ENCODE measurements at regions not wholly inside any gene's neighbourhood (a gene's known extent, or its start where the extent isn't known, plus 50 kb on each side); places are given as distances from the start of the nearest gene placed in this dataset.

DNA sequence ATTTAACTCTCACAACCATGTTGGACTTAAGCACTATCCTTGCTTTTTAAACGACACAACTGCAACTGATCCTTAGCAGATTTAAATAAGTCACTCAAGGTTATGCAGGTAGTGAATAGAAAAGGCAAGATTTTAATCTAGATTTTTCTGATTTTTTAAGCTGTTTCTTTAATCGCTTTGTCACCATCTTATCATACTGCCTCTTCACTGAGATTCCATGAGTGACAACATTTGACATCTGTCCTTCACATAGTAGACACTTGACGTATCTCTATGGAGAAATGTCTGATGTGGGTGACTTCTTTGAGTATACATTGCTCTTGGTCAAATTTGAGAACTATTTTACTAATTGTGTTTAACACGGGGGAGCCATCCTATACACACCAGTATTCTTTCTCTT lies 839.7 kb downstream of the GATA3 start:
- Mint-ChIP-seq H3K27me3 (no peaks in the 10 kb centered on the region), H3K27ac (no peak overlapping the region), H3K9me3 (peaks cover 3% of the 10 kb centered on the region), H3K36me3 (no peaks in the 10 kb centered on the region), H3K4me1 (no peaks in the 10 kb centered on the region), H3K4me3 (no peak overlapping the region)
- CTCF ChIA-PET: no interaction called here
- DNase-seq: no peak

DNA sequence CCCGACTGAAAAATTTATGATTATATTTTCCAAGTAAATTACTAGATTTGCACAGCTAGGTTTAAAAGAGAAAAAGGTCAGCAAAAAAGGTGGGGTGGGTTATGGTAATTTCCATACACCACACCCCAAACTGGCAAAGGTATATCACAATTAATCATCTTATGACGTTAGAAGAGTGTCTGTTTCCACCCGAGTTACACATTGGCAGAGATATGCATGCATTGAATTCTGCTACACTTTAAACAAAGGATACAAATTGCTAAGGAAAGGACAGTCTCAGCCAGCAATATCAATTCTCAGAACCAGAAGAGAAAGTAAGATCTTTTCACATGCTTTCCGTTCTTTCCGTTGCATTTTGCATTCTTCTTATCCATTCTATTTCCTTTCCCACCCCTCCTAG lies 843.3 kb downstream of the GATA3 start:
- Mint-ChIP-seq H3K36me3 (no peaks in the 10 kb centered on the region), H3K4me1 (no peaks in the 10 kb centered on the region), H3K4me3 (no peak overlapping the region), H3K27ac (no peak overlapping the region), H3K27me3 (no peaks in the 10 kb centered on the region), H3K9me3 (peaks cover 3% of the 10 kb centered on the region)
- DNase-seq: no peak
- CTCF ChIA-PET: no interaction called here

DNA sequence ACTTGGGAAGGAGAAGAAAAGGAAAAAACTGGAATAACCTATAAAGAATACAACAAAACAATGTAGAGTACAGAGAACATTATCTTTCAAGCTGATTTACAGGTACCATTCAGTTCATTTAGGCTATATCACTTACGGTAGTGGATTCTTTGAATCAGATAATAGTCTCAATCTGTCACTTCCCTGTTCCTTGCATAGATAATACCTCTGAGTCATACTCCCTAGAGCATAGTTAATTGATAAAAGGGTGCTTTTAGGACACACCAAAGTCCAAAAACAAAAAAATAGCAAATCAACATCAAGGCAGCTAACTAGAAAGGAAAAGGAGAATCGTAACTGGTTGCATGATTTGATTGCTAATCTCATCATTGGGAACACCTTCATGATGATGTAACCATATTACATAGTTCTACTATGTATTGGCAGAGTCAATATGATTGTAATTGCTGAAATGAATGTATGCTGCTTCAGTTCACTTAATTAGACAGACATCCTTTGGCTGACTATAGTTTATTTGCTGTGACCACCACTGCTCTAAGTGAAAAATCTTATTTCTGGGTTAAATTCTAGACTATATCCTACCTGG lies 844.4 kb downstream of the GATA3 start:
- no peaks in the 10 kb centered on the region for H3K4me1 Mint-ChIP-seq
- H3K36me3 Mint-ChIP-seq: no peaks in the 10 kb centered on the region
- no peak overlapping the region for H3K27ac Mint-ChIP-seq
- no peaks in the 10 kb centered on the region for H3K27me3 Mint-ChIP-seq
- H3K9me3 Mint-ChIP-seq: peaks cover 3% of the 10 kb centered on the region
- CTCF ChIA-PET: no interaction called here
- H3K4me3 Mint-ChIP-seq: no peak overlapping the region
- DNase-seq: no peak

DNA sequence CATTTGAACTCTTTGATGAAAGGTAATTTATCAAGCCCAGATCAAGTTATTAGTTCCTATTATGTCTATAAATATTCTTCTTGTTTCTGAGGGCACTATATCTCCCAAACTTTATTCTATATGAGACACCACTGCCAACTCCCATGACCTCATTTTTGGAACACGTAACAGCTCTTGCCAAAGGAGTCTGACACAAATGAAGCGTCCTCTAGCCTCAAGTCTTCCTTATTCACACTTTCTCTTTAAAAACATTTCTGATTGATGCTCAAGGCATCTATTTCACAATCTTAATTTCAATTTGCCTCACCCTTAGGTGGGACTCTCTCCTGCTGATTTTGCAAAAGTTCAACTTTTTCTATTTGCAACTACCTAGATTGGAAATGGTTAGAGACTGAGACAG lies 848.4 kb downstream of the GATA3 start:
- Mint-ChIP-seq H3K36me3 (no peaks in the 10 kb centered on the region), H3K4me3 (no peak overlapping the region), H3K27ac (no peak overlapping the region), H3K9me3 (no peaks in the 10 kb centered on the region), H3K4me1 (no peaks in the 10 kb centered on the region), H3K27me3 (no peaks in the 10 kb centered on the region)
- no peak for DNase-seq
- CTCF ChIA-PET: no interaction called here

DNA sequence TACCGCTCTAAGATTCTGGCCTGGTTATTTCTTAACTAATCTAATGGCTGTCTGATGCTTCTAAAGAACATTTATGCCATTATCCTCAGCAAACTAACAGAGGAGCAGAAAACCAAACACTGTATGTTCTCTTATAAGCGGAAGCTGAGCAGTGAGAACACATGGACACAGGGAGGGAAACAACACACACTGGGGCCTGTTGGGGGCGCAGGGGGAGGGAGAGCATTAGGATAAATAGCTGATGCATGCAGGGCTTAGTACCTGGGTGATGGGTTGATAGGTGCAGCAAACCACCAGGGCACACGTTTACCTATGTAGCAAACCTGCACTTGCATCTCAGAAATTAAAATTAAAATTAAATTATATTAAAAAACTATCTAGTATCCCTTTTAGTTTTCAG lies 853.5 kb downstream of the GATA3 start:
- Mint-ChIP-seq H3K4me3 (no peak overlapping the region), H3K27ac (no peak overlapping the region), H3K4me1 (no peaks in the 10 kb centered on the region), H3K9me3 (no peaks in the 10 kb centered on the region), H3K27me3 (no peaks in the 10 kb centered on the region), H3K36me3 (no peaks in the 10 kb centered on the region)
- CTCF ChIA-PET: no interaction called here
- DNase-seq: no peak

DNA sequence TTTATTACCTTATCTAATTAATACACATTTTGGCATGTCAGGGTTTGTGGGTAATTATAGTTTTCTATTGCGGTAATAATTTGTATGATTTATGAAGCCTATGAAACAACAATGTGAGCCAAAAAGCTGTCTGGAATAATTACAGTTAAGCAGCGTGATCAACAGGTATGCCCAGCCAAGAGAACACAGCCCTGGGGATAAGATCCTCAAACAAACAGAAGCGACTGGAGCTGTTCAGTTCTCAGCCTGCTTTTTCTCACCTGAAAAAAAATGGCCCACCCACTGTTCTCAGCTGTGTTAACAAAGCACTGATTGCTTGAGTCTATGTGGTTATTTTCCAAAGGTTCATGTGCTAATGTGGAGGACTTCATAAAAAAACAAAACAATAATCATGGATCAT lies 855.8 kb downstream of the GATA3 start:
- Mint-ChIP-seq H3K4me3 (no peak overlapping the region), H3K36me3 (no peaks in the 10 kb centered on the region), H3K4me1 (no peaks in the 10 kb centered on the region), H3K27ac (no peak overlapping the region), H3K9me3 (no peaks in the 10 kb centered on the region), H3K27me3 (no peaks in the 10 kb centered on the region)
- CTCF ChIA-PET: no interaction called here
- DNase-seq: no peak

DNA sequence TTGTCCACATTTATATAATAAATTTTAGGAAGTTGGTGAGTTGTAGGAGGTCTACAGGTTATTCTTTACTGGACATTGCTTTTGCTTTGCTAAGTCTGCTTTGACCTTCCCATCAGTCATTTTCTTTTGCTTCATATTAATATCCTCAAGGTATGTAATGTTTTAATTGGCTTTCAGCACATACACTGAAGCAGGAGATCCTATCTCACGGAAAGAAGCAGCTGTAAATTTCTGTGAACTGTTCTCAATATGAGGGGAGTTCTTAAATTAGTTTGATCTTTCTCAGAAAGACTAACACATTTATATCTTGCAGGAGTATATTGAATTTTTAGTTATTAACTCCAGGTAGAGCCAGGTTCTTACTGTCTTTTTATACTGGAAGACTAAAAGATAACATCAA lies 856.5 kb downstream of the GATA3 start:
- no peak overlapping the region for H3K4me3 Mint-ChIP-seq
- DNase-seq: no peak
- H3K36me3 Mint-ChIP-seq: no peaks in the 10 kb centered on the region
- no peaks in the 10 kb centered on the region for H3K9me3 Mint-ChIP-seq
- no peaks in the 10 kb centered on the region for H3K27me3 Mint-ChIP-seq
- no peak overlapping the region for H3K27ac Mint-ChIP-seq
- CTCF ChIA-PET: no interaction called here
- H3K4me1 Mint-ChIP-seq: no peaks in the 10 kb centered on the region

DNA sequence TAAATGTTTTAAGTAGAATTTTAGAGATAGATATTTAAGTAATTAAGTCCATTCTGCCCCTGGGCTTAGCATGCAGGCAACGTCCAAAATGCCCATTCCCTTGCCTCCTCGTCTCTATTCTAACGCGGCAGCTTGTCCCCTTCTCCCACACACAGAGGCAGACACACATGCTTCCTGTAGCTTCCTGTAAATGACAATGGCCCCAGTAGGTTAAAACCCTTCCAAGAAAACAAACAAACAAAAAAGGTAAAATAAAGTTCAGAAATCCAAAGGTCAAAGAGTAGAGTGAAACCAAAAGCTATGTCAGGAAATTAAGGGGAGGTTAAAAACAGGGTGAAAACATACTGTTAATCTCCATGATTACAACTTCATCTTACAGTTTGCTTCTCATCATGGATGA lies 857.6 kb downstream of the GATA3 start:
- no peaks in the 10 kb centered on the region for H3K36me3 Mint-ChIP-seq
- H3K4me1 Mint-ChIP-seq: no peaks in the 10 kb centered on the region
- H3K4me3 Mint-ChIP-seq: no peak overlapping the region
- no peaks in the 10 kb centered on the region for H3K27me3 Mint-ChIP-seq
- H3K27ac Mint-ChIP-seq: no peak overlapping the region
- H3K9me3 Mint-ChIP-seq: no peaks in the 10 kb centered on the region
- CTCF ChIA-PET: interaction anchor here (0.6 kb wide), 1 partner anchor 166 kb away, joined by 3 read pairs; no protein-coding TSS in a partner anchor
- no peak for DNase-seq

DNA sequence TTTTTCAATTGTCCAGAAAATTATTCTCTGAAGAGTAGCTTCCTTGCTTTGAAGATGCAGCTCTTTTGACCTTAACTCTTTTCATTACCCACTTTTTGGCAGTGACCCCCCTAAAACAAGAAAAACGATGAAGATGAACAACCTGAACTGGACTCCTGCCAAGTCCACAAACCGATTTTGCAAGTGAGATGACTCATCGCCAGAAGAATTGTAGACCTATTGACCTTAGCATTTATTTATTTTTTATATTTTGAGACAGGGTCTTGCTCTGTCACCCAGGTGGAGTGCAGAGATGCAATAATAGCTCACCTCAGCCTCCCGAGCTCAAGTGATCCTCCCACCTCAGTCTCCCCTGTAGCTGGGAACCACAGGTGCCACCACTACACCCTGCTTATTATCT lies 859.2 kb downstream of the GATA3 start:
- DNase-seq: no peak
- Mint-ChIP-seq H3K27ac (no peak overlapping the region), H3K36me3 (no peaks in the 10 kb centered on the region), H3K27me3 (no peaks in the 10 kb centered on the region), H3K4me3 (no peak overlapping the region), H3K9me3 (no peaks in the 10 kb centered on the region), H3K4me1 (no peaks in the 10 kb centered on the region)
- CTCF ChIA-PET: no interaction called here

DNA sequence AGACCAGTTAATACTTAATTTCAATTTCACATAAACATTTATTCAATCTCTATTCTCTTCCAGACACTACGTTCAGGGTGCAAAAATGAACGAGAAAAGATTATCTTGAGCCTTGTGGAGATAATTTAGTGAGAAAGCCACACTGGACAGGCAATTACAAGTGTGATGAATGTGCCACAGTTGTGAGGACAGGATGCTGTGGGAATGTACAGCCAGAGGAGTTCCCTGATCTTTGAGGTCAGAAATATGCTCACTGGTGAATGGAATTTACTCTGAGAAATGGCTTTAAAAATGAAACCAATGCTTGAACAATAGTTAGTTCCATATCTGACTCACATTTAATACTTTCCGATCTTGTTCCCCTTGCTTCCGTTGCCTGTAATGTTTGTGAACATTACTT lies 864.8 kb downstream of the GATA3 start:
- Mint-ChIP-seq H3K36me3 (no peaks in the 10 kb centered on the region), H3K4me1 (no peaks in the 10 kb centered on the region), H3K4me3 (no peak overlapping the region), H3K27me3 (no peaks in the 10 kb centered on the region), H3K27ac (no peak overlapping the region), H3K9me3 (no peaks in the 10 kb centered on the region)
- CTCF ChIA-PET: no interaction called here
- no peak for DNase-seq

DNA sequence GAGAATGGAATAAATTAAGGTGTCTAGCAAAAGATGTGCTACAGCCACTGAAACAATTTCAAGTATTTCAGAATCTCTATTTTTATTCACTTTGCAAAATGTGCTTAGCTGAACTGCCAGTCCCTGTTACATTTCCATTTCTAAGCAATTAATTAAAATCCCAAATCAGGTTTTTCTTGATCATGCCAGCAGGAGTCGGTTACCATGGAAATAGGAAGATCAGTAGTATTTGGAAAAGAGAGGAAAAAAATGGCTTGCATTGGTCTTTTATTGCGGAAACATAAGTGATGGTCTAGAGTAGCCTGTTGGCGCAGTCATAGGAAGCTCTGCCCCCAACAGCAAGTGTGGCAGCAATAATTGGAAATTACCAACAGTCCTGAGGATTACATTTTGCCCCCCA lies 867.1 kb downstream of the GATA3 start:
- Mint-ChIP-seq H3K4me1 (no peaks in the 10 kb centered on the region), H3K9me3 (no peaks in the 10 kb centered on the region), H3K27ac (no peak overlapping the region), H3K4me3 (no peak overlapping the region), H3K36me3 (no peaks in the 10 kb centered on the region), H3K27me3 (no peaks in the 10 kb centered on the region)
- CTCF ChIA-PET: no interaction called here
- DNase-seq: no peak

DNA sequence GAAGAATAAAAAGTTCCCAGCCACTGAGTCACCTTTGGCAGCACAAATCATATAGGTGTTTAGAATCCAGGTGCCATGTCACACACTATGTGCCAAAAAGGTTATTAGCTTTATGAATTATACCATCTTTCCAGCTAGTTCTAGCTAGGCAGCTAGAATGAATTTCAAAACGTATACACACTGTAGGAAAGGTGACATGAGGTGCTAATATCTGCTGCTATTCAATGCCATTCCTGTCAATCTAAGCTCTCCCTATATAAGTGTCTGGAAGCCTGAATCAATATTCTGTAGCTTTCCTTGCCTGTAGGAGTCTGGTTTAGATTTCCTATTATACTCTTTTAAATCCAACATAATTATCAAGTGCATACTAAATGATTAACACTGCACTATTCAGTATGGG lies 868.6 kb downstream of the GATA3 start:
- no peaks in the 10 kb centered on the region for H3K27me3 Mint-ChIP-seq
- CTCF ChIA-PET: no interaction called here
- H3K36me3 Mint-ChIP-seq: no peaks in the 10 kb centered on the region
- H3K27ac Mint-ChIP-seq: no peak overlapping the region
- H3K4me3 Mint-ChIP-seq: no peak overlapping the region
- no peaks in the 10 kb centered on the region for H3K4me1 Mint-ChIP-seq
- no peak for DNase-seq
- H3K9me3 Mint-ChIP-seq: no peaks in the 10 kb centered on the region

DNA sequence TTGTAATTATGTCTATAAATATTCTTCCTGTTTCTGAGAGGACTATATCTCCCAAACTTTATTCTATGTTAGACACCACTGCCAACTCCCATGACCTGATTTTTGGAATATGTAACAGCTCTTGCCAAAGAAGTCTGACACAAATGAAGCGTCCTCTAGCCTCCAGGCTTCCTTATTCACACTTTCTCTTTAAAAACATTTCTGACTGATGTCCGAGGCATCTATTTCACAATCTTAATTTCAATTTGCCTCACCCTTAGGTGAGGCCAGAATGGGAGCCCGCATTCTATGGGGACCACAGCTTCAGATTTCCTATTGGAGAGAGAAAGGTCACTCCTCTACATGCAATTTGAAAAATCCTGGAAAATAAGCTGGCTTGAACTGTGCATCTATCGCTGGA lies 873.2 kb downstream of the GATA3 start:
- no peak overlapping the region for H3K4me3 Mint-ChIP-seq

DNA sequence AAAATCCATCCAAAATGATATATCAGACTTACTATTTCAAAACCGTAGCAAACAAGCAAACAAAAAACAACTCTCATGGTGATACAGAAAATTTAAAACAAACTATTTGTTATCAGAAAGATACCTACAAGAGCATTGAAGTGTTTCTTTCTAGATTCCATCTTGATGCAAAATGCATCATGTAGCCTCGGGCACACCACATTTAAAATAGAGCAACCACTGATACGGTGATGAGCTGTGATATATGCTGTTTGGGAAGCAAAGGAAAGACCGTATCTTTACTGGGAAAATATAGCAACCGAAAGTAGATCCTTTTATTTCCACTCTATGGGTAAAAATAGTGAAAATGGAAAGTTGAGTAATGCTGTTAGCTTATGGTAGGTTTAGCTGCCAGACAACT lies 892.0 kb downstream of the GATA3 start:
- Mint-ChIP-seq H3K27me3 (no peaks in the 10 kb centered on the region), H3K27ac (no peak overlapping the region), H3K4me3 (no peak overlapping the region), H3K36me3 (no peaks in the 10 kb centered on the region), H3K4me1 (no peaks in the 10 kb centered on the region), H3K9me3 (no peaks in the 10 kb centered on the region)
- CTCF ChIA-PET: no interaction called here
- no peak for DNase-seq

More for the DNA sequence above, 873.2 kb downstream of the GATA3 start:
- no peak overlapping the region for H3K27ac Mint-ChIP-seq
- DNase-seq: no peak
- H3K4me1 Mint-ChIP-seq: no peaks in the 10 kb centered on the region
- no peaks in the 10 kb centered on the region for H3K27me3 Mint-ChIP-seq
- H3K36me3 Mint-ChIP-seq: no peaks in the 10 kb centered on the region
- no peaks in the 10 kb centered on the region for H3K9me3 Mint-ChIP-seq
- CTCF ChIA-PET: no interaction called here

DNA sequence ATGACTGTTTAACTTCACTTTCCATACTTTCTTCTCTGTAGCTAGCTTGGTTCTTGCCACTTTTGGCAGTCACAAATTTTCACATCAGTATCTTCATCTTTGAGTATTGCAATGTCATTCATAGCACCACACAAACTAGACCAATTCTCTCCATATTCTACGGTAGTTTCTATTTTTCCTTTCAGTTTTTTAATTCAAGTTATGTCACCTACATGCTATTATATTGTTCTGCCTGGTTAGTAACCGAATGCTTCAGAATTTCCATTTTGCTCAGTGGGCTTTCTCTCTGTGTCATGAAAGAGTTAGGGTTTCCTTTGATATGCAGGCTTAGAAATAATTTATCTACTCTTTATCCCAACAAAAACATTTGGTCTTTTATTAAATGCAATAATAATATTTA lies 896.5 kb downstream of the GATA3 start:
- DNase-seq: no peak
- Mint-ChIP-seq H3K27me3 (no peaks in the 10 kb centered on the region), H3K4me3 (no peak overlapping the region), H3K9me3 (no peaks in the 10 kb centered on the region), H3K36me3 (no peaks in the 10 kb centered on the region), H3K27ac (no peak overlapping the region), H3K4me1 (no peaks in the 10 kb centered on the region)
- CTCF ChIA-PET: no interaction called here

DNA sequence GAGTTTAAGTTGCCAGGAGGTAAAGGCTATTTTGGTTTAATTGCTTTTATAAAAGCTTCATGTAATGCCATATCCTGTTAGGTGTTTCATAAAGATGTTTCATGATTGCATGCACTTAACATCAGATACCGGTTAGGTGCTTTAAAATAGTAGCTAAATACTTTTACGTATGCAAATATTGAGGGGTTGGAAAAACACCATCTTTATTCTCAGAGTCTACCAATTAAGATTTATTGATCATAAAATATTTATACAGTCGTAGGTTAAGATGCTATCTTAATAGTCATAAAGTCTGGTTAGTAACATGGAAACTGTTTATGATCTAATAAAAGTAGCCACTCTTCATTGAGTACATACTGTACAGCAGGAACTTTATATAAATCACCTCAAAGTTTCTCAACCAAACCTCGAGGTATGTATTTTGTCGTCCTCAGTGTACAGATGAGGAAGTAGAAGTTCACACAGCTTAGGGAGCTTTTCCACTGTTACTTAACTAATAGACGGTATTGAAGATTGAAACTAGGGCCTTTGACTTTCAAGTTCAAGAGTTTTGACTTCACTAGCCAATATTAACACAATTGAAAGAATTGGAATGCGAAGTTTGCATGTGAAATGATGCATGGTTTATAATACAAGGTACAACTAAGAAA lies 897.1 kb downstream of the GATA3 start:
- H3K4me3 Mint-ChIP-seq: no peak overlapping the region

More for the DNA sequence above, 897.1 kb downstream of the GATA3 start:
- Mint-ChIP-seq H3K27ac (no peak overlapping the region), H3K36me3 (no peaks in the 10 kb centered on the region), H3K4me1 (no peaks in the 10 kb centered on the region), H3K9me3 (no peaks in the 10 kb centered on the region), H3K27me3 (no peaks in the 10 kb centered on the region)
- no peak for DNase-seq
- CTCF ChIA-PET: interaction anchor here (1.2 kb wide), 1 partner anchor 10 kb away, joined by 3 read pairs; no protein-coding TSS in a partner anchor

All from activated naive CD4-positive, alpha-beta T cell treated with anti-CD3 and anti-CD28 coated beads, Interleukin-2, amount 10 ng/mL, durations not matched to agents 7 days and 5 days (primary cell).